Osteoblast (primary cell): ENCODE measurements at regions not wholly inside any gene's neighbourhood (a gene's known extent, or its start where the extent isn't known, plus 50 kb on each side); places are given as distances from the start of the nearest gene placed in this dataset.
"Not testable (repeated sequence)": the region's sequence is repeated elsewhere in the genome, so short reads cannot be mapped to it uniquely, and the experiment has no call there.

Experiments
- DNase-seq: peaks from one replicate; pipeline ENCODE4 v3.0.0; 2011; ENCODE audit warnings: low spot score, mixed read lengths; ENCODE audit not compliant: insufficient read length; ENCODE audit errors: missing footprints
- H2AFZ ChIP-seq: 2 replicates; pipeline ENCODE4 v1.6.0; 2011; ENCODE audit warnings: mild to moderate bottlenecking, low read length
- H3K27ac ChIP-seq: 2 replicates; pipeline ENCODE4 v1.5.1; 2011; ENCODE audit warnings: mild to moderate bottlenecking, low read depth, low read length, moderate library complexity
- H3K27me3 ChIP-seq: 2 replicates; pipeline ENCODE4 v1.6.0; 2012; ENCODE audit warnings: mild to moderate bottlenecking, control low read depth, inconsistent platforms, low read length, moderate library complexity; ENCODE audit not compliant: insufficient read depth
- H3K36me3 ChIP-seq: 2 replicates; pipeline ENCODE4 v1.5.1; 2011; ENCODE audit warnings: mild to moderate bottlenecking, low read length, control low read depth, moderate library complexity; ENCODE audit not compliant: insufficient read depth
- H3K4me1 ChIP-seq: 2 replicates; pipeline ENCODE4 v1.5.1; 2011; ENCODE audit warnings: mild to moderate bottlenecking, low read length, control low read depth, moderate library complexity; ENCODE audit not compliant: insufficient read depth
- H3K4me2 ChIP-seq: 2 replicates; pipeline ENCODE4 v1.6.0; 2011; ENCODE audit warnings: mild to moderate bottlenecking, low read length; ENCODE audit not compliant: insufficient read depth
- H3K4me3 ChIP-seq: fragments of 200-600 bp; sonication (generic); 3 replicates; pipeline ENCODE4 v1.5.1; 2012; ENCODE audit warnings: mild to moderate bottlenecking, low read length, inconsistent platforms; ENCODE audit not compliant: insufficient read depth
- H3K79me2 ChIP-seq: 2 replicates; pipeline ENCODE4 v1.6.0; 2012; ENCODE audit warnings: mild to moderate bottlenecking, low read length, control low read depth, inconsistent platforms; ENCODE audit not compliant: insufficient read depth
- H3K9me3 ChIP-seq: 2 replicates; pipeline ENCODE4 v1.5.1; 2011; ENCODE audit warnings: low read depth, low read length, control low read depth
- H4K20me1 ChIP-seq: 2 replicates; pipeline ENCODE4 v1.6.0; 2012; ENCODE audit warnings: mild to moderate bottlenecking, low read length, control low read depth; ENCODE audit not compliant: insufficient read depth
- TF ChIP-seq, protein P1 (sequence below): IDR thresholded peaks from 2 replicates; pipeline ENCODE4 v1.5.1; 2011; ENCODE audit warnings: mild to moderate bottlenecking, low read depth, low read length, moderate library complexity; ENCODE audit errors: extremely low read depth

DNA sequence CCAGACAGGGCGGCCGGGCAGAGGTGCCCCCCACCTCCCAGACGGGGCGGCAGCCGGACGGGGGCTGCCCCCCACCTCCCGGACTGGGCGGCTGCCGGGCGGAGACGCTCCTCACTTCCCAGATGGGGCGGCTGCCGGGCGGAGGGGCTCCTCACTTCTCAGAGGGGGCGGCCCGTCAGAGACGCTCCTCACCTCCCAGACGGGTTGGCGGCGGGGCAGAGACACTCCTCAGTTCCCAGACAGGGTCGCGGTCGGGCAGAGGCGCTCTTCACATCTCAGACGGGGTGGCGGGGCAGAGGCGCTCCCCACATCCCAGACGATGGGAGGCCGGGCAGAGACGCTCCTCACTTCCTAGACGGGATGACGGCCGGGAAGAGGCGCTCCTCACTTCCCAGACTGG is 68.5 kb upstream of the GPC4 start:
- not testable (repeated sequence) for H3K27ac ChIP-seq, H3K36me3 ChIP-seq, H3K9me3 ChIP-seq, H3K4me2 ChIP-seq, H3K4me1 ChIP-seq, H3K79me2 ChIP-seq, DNase-seq, H4K20me1 ChIP-seq, H2AFZ ChIP-seq, H3K27me3 ChIP-seq, H3K4me3 ChIP-seq

DNA sequence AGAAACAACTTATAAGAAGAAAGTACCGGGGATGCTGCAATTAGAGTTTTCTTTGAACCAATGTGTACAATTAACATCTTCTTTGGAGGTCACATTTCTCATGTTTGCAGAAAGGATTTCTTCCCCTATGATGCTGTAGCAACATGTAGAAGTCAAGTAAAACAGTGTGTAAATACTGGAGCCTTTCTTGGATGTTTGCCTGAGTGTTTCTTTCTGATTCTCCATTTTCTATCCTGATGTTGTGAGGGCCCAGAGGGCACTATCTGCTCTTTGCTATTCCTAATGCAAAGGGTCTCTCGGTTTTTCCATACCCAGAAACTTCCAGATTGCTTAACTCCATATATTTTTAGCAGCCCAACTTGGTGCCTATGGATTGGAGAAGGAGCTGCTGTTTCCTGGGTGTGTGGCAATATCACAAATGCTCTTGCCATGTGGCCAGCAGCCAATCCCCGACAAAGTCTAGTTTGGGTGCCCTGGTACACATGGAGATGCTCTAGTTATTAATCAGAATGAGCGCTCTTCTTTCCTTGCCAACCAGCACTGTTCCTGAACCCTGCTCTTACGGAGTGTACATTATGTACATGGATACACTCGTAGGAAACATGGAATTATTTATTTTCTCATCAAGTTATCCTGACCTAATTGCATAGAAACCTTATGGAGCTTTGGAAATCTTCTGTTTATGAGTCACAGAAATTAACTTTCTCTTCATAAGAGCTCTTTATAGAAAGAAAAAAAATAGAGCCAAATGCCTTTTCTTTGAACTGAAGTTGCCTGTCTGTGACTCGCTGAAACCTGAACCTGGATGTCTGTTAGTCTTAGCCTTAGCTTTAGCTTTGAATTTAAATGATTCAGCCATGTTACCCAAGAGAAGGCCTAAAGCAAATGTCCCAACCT is 67.0 kb upstream of the GPC4 start:
- Histone ChIP-seq H3K79me2 (no peaks in the 10 kb centered on the region), H3K4me3 (no peak overlapping the region), H3K27ac (peak overlapping the region; percentile 58), H3K9me3 (no peaks in the 10 kb centered on the region), H4K20me1 (no peaks in the 10 kb centered on the region), H2AFZ (no peak overlapping the region), H3K4me1 (peaks cover 3% of the 10 kb centered on the region), H3K4me2 (peak overlapping the region; percentile 30), H3K27me3 (no peaks in the 10 kb centered on the region), H3K36me3 (no peaks in the 10 kb centered on the region)
- peak; percentile 76 for DNase-seq
- TF ChIP-seq, protein P1, sequence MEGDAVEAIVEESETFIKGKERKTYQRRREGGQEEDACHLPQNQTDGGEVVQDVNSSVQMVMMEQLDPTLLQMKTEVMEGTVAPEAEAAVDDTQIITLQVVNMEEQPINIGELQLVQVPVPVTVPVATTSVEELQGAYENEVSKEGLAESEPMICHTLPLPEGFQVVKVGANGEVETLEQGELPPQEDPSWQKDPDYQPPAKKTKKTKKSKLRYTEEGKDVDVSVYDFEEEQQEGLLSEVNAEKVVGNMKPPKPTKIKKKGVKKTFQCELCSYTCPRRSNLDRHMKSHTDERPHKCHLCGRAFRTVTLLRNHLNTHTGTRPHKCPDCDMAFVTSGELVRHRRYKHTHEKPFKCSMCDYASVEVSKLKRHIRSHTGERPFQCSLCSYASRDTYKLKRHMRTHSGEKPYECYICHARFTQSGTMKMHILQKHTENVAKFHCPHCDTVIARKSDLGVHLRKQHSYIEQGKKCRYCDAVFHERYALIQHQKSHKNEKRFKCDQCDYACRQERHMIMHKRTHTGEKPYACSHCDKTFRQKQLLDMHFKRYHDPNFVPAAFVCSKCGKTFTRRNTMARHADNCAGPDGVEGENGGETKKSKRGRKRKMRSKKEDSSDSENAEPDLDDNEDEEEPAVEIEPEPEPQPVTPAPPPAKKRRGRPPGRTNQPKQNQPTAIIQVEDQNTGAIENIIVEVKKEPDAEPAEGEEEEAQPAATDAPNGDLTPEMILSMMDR: no peak

DNA sequence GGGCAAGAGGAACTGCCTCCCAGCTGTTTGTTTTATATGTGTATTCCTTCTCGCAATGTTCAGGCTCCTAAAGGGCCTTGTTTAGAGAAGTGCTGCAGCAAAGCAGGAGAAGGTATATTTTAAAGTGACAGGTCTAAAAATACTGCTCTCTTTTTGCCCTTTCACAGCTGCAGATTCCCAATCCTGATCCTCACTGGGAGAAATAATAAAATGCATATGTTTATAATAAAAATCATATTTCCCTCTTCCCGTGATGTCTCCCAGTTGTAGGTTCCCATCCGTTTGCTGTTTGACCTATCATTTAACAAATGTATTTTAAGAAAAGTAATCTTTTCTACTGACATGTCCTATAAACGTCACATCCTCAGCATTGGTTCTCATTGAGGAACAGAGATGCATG is 62.7 kb upstream of the GPC4 start:
- H3K9me3 ChIP-seq: no peaks in the 10 kb centered on the region
- H3K27me3 ChIP-seq: no peaks in the 10 kb centered on the region
- H4K20me1 ChIP-seq: no peaks in the 10 kb centered on the region
- DNase-seq: no peak
- H3K36me3 ChIP-seq: no peaks in the 10 kb centered on the region
- H3K4me2 ChIP-seq: no peak overlapping the region
- no peak overlapping the region for H2AFZ ChIP-seq
- TF ChIP-seq, protein P1: no peak
- H3K4me1 ChIP-seq: peaks cover 3% of the 10 kb centered on the region
- no peak overlapping the region for H3K27ac ChIP-seq
- H3K79me2 ChIP-seq: no peaks in the 10 kb centered on the region
- no peak overlapping the region for H3K4me3 ChIP-seq

DNA sequence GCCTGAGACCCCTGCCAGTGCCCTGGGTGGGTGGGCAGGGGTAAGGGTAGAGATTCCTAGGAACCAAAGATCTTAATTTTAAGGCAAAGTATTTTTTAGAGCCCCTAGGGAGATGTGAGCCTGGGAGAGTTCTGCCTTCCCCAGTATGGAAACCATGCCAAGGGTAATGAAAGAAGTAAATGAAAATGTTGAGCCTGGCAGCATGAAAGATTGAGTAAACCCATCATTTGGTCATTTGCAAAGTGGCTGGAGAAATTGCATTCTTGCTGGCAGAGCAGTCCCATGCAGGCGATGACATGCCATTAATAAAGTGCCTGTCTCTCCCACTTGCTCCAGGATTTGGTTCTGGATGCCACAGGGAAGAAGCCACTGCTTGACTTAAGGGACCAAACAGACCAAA is 60.7 kb upstream of the GPC4 start:
- H3K27me3 ChIP-seq: no peaks in the 10 kb centered on the region
- H3K27ac ChIP-seq: no peak overlapping the region
- no peak overlapping the region for H2AFZ ChIP-seq
- no peaks in the 10 kb centered on the region for H3K9me3 ChIP-seq
- TF ChIP-seq, protein P1: no peak
- no peaks in the 10 kb centered on the region for H3K36me3 ChIP-seq
- DNase-seq: no peak
- no peak overlapping the region for H3K4me2 ChIP-seq
- H3K4me3 ChIP-seq: no peak overlapping the region
- no peaks in the 10 kb centered on the region for H3K4me1 ChIP-seq
- no peaks in the 10 kb centered on the region for H3K79me2 ChIP-seq
- no peaks in the 10 kb centered on the region for H4K20me1 ChIP-seq
